Lower leg skin (tissue), 4 donors: ENCODE measurements at regions not wholly inside any gene's neighbourhood (a gene's known extent, or its start where the extent isn't known, plus 50 kb on each side); places are given as distances from the start of the nearest gene placed in this dataset.

ENCODE experiments used
- DNase-seq, 2 donors: peaks; one replicate each; pipeline ENCODE4 v3.0.0-alpha.2; 2019; ENCODE audit warnings: low spot score in 2 of 2
- H3K4me3 ChIP-seq: fragments of 200-600 bp; sonication (generic); 2 replicates; pipeline ENCODE4 v1.5.1; 2017; ENCODE audit warnings: mild to moderate bottlenecking, low read depth; ENCODE audit not compliant: poor library complexity, severe bottlenecking
- POLR2A ChIP-seq, 2 donors: fragments of 450-650 bp; IDR thresholded peaks; one replicate each; pipeline ENCODE4 v1.6.1; 2016 to 2017; ENCODE audit warnings: antibody characterized with exemption in 2 of 2, mild to moderate bottlenecking in 1 of 2, moderate library complexity in 1 of 2
- WGBS, 2 donors: methylation state at CpG; one replicate each; pipeline ENCODE4 v1.1.5; 2018; 5-methylcytosine and 5-hydroxymethylcytosine counted together
- intact Hi-C: fragments of 100-400 bp; cut with DNase I; formaldehyde crosslinking; loops from one replicate; pipeline ENCODE4 v1.15.0; 2023; ENCODE audit warnings: low total_unique reads
- TF ChIP-seq, protein P1 (sequence below), 3 donors: fragments of 450-650 bp; IDR thresholded peaks; one replicate each; pipeline ENCODE4 v1.5.1; 2016; ENCODE audit warnings: antibody characterized with exemption in 3 of 3, mild to moderate bottlenecking in 3 of 3, moderate library complexity in 2 of 3

DNA sequence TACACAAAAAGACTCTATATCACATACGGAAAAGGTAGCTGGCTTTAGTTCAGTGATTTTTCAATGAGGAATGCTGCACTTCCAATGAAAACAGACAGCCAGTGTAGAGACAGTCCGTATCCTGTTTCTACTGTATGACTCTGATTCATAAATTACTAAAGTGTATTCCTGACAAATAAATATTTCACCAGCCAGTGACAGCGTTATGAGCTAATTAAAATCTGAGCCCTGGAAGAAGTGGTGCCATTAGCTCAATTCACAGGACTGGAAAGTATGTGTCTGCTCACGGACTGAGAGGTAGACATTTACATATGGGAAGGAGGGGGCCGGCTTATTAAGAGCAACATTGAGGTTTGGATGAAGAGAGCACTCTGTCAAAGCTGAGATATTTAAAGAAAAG, 207.9 kb upstream of the RBFOX1 start:
- H3K4me3 ChIP-seq, result no peak overlapping the region
- 45 to 46% methylated on average over 5 of the region's 5 CpGs for WGBS, 2 donors
- intact Hi-C loops, result no loop called here
- TF ChIP-seq, protein P1, sequence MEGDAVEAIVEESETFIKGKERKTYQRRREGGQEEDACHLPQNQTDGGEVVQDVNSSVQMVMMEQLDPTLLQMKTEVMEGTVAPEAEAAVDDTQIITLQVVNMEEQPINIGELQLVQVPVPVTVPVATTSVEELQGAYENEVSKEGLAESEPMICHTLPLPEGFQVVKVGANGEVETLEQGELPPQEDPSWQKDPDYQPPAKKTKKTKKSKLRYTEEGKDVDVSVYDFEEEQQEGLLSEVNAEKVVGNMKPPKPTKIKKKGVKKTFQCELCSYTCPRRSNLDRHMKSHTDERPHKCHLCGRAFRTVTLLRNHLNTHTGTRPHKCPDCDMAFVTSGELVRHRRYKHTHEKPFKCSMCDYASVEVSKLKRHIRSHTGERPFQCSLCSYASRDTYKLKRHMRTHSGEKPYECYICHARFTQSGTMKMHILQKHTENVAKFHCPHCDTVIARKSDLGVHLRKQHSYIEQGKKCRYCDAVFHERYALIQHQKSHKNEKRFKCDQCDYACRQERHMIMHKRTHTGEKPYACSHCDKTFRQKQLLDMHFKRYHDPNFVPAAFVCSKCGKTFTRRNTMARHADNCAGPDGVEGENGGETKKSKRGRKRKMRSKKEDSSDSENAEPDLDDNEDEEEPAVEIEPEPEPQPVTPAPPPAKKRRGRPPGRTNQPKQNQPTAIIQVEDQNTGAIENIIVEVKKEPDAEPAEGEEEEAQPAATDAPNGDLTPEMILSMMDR (IDR thresholded peaks at IDR 0.05), result no peak
- no peak for TF ChIP-seq POLR2A (IDR thresholded peaks at IDR 0.05)
- no peak for DNase-seq

DNA sequence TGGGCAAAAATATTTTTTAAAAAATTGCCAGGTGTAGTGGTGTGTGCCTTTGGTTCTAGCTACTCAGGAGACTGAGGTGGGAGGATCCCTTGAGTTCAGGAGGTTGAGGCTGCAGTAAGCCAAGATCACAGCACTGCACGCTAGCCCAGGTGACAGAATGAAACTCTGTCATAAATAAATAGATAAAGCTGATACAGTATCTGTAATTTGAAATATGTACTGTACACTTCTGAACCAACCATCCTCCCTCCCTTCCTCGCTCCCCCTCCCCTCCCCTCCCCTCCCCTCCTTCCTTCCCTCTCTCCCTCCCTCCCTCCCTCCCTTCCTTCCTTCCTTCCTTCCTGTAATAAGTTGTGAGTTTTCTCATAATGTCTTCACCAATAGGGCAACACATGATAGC, 208.4 kb upstream of the RBFOX1 start:
- no peak for DNase-seq

DNA sequence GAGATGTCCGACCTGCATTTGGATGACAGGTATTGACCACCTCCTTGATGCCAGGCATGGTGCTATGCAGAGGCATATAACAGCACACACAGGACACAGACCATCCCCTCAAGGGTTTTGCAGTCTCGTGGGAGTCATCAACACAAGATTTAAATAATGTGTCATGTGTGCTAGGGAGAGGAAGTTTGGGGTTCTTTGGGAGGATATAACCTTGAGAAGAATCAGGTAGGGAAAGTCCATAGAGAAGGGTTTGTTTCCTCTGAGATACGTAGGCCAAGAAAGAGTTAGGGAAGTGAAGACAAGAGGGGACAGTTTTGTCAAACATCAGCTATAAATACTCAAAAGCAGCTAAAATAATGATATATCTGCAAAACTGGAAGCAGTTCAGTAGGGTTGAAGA, 215.9 kb upstream of the RBFOX1 start:
- TF ChIP-seq, protein P1 (IDR thresholded peaks at IDR 0.05), result no peak
- no peak for TF ChIP-seq POLR2A (IDR thresholded peaks at IDR 0.05)
- H3K4me3 ChIP-seq, result no peak overlapping the region
- whole genome bisulfite sequencing, 2 donors, result 65 to 67% methylated on average over 3 of the region's 3 CpGs
- no peak for DNase-seq
- intact Hi-C loops, result no loop called here

More for the DNA sequence above, 208.4 kb upstream of the RBFOX1 start:
- H3K4me3 ChIP-seq, result no peak overlapping the region
- 59 to 81% methylated on average over 2 of the region's 2 CpGs for WGBS, 2 donors
- TF ChIP-seq POLR2A (IDR thresholded peaks at IDR 0.05), result no peak
- TF ChIP-seq, protein P1 (IDR thresholded peaks at IDR 0.05), result no peak
- intact Hi-C loops, result no loop called here

DNA sequence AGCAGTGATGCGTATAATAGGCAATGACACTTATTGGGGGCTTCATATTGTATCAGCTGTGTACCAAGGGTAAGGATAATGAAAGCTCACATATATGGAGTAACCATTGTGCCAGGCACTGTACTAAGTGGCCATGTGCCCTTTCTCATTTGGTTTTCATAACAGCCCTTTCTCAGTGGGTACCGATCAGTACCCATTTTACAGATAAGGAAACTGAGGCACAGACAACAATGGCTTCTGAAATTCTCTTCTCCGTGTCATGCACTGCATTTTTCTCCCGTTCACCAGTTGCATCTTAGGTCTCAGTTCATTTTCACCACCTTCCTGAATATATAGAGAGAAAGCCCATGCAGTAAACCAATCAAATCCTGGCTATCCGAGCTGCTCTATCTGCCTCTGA, 216.7 kb upstream of the RBFOX1 start:
- TF ChIP-seq, protein P1 (IDR thresholded peaks at IDR 0.05), result no peak
- no peak for TF ChIP-seq POLR2A (IDR thresholded peaks at IDR 0.05)
- no peak for DNase-seq
- WGBS, 2 donors, result 86 to 93% methylated on average over 5 of the region's 5 CpGs
- H3K4me3 ChIP-seq, result no peak overlapping the region
- intact Hi-C loops, result no loop called here

DNA sequence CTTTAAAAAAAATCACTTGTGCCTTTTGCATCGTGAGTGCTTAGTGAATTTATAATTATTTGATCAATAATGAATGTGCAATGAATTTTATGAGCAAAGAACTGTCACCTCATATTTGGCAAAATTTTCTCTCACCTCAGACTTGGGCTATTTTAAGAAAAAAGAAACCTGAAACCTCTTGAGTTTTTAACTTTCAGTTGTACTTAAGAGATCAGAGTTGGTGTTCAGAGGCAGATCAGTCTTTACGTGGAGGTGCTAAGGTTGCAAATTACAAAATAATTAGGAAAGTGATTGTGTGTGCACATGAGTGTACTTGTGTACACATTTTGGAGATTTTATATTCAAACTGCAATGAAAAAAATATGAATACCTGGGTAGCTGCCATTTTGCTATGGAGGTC, 218.7 kb upstream of the RBFOX1 start:
- WGBS, 2 donors, result 69 to 78% methylated on average over 2 of the region's 2 CpGs
- intact Hi-C loops, result no loop called here
- TF ChIP-seq POLR2A (IDR thresholded peaks at IDR 0.05), result no peak
- TF ChIP-seq, protein P1 (IDR thresholded peaks at IDR 0.05), result no peak
- no peak overlapping the region for H3K4me3 ChIP-seq
- DNase-seq, result no peak

DNA sequence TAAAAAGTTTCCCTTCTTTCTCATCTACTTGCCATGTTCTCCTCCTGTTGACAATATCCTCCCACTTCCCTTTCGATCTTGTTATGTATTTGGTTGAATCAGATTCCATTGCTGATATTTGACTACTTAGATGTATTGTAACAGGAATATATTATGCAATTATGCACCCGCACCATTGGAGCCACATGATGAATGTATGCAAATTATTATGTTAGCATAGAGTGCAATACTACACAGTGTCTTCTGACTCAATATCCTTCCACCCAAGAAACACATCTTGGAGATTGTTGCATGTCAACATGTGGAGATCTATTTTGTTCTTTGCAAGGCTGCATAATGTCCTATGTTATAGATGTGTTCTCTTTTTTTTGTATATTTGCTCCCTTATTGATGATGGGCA, 219.2 kb upstream of the RBFOX1 start:
- DNase-seq, result no peak
- no peak overlapping the region for H3K4me3 ChIP-seq
- WGBS, 2 donors, result 78 to 79% methylated on average over 2 of the region's 2 CpGs
- TF ChIP-seq POLR2A (IDR thresholded peaks at IDR 0.05), result no peak
- TF ChIP-seq, protein P1 (IDR thresholded peaks at IDR 0.05), result no peak
- intact Hi-C loops, result no loop called here
